ENCODE measurements at regions not wholly inside any gene's neighbourhood (a gene's known extent, or its start where the extent isn't known, plus 50 kb on each side); places are given as distances from the start of the nearest gene placed in this dataset.
"Not testable (repeated sequence)": the region's sequence is repeated elsewhere in the genome, so short reads cannot be mapped to it uniquely, and the experiment has no call there.

DNA sequence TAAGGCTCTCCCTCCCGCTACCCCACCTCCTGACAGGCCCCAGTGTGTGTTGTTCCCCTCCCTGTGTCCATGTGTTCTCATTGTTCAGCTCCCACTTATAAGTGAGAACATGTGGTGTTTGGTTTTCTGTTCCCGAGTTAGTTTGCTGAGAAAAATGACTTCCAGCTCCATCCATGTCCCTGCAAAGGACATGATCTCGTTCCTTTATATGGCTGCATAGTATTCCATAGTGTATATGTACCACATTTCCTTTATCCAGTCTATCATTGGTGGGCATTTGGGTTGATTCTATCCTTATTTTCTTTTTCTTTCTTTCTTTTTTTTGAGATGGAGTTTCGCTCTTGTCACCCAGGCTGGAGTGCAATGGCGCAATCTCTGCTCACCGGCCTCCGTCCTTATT lies 57.8 kb upstream of the RASSF3 start:
- DNase-seq, result not testable (repeated sequence)

DNA sequence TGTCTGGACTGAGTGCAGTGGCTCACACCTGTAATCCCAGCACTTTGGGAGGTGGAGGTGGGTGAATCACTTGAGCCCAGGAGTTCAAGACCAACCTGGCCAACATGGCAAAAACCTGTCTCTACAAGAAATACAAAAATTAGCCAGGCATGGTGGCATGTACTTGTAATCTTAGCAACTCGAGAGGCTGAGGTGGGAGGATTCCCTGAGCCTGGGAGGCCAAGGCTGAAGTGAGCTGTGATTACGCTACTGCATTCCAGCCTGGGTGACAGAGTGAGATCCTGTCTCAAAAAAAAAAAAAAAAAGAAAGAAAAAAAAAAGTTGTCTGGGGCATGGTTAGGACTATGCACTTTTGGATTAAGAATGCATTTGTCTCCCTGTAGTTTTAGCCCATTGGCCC lies 56.6 kb upstream of the RASSF3 start:
- DNase-seq, result not testable (repeated sequence)

DNA sequence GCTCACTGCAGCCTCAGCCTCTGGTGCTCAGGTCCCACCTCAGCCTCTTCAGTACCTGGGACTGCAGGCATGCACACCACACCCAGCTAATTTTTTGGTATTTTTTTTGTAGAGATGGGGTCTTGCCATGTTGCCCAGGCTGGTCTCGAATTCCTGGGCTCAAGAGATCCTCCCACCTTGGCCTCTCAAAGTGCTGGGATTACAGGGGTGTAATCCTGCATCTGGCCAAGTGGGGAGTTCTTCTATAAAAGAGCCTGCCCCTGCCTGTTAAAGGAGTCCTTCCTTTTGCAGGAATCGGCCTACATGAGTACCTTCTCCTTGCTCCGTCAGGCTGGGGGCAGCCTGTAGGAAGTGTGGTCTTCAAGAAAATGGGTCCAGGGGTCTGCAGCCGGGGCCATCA lies 54.1 kb upstream of the RASSF3 start:
- DNase-seq, result no peak

DNA sequence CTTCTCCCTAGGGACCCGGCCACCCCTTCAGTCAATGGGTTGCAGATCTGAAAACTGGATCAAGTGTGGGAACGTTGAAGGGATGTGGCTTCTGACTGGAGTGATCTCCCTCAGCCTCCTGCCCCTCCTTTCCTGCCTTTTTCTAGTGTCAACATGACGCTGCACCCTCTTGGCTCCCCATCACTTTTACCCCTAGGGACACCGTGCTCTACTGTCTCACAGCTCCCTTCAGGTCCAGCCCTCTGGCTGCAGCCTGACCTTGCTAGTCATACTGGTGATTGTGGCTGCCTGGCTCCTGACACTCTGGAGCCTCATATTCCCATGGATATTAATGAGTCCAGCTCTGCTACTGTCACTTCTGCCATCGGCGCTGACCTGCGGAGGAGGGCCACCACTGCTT lies 51.5 kb upstream of the RASSF3 start:
- DNase-seq, result no peak

DNA sequence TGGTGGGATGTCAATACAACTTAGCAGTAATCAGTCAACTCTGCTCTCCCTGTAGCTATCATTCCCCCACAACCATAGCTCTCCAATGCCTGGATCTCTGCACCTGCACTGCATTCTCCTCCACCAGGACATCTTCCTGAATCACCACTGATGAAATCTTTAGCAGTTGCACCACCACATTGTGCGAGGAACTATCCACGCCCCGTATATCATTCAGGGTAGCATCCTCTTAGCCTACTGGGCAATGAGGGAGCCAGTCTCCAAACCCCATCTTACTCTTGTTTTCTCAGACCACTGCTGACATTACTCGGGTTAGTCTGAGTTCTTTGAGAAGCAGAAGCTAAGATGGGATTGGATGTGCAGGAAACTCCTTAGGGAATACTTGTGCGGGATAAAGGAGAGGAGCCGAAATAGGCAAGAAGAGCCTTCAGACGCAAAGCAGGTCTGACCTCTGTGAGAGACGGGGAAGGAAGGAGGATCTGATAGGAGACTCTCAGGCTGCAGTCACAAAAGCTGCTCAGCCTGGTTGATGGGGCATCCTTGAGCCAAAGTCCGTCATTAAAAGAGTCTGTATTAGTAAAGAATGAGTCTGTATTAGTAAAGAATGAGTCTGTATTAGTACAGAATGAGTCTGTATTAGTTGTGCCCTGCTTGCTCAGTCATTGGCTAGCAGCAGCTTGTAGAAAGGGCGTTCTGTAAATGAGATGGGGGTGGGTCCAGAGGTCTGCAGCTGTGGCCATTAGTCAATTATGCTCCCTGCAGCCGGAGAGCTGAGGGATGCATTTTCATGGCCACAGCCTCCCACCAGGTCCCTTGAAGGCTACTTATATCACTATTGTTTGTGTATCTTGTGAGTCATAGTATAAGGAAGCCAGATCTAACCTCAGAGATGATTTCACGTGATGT lies 49.6 kb upstream of the RASSF3 start:
- peak; percentile 91 for DNase-seq

All from fibroblast of skin of scalp (primary cell).